ENCODE measurements at regions not wholly inside any gene's neighbourhood (a gene's known extent, or its start where the extent isn't known, plus 50 kb on each side); places are given as distances from the start of the nearest gene placed in this dataset.

- TF ChIP-seq NKRF (conservative IDR thresholded peaks at IDR 0.05) (no peak), SMC3 (IDR thresholded peaks at IDR 0.05; ENCODE audit: borderline replicate concordance, low read length) (no peak), CHD2 (IDR thresholded peaks at IDR 0.05; ENCODE audit: borderline replicate concordance, low read depth, low read length) (no peak), POLR2AphosphoS5 (IDR thresholded peaks at IDR 0.05; ENCODE audit: low read length) (no peak)
Observed at GRCh38 chr1:30487042-30487441, 236.3 kb downstream of the MATN1 start (continued).

- POLR2A ChIA-PET = no interaction called here
- no TSS peak for BruUV-seq (replicated peaks)
- H3K36me3 ChIP-seq (ENCODE audit: control insufficient read depth in 2 of 2, insufficient read depth in 2 of 2, low read length in 1 of 2) = no peaks in the 10 kb centered on the region
Observed at GRCh38 chr1:30485072-30485471, 238.3 kb downstream of the MATN1 start.

More at GRCh38 chr1:30485072-30485471, 238.3 kb downstream of the MATN1 start:
- ATAC-seq (no peak), DNase-seq (ENCODE audit: low read depth, low spot score) (no peak), FAIRE-seq (no peak)
- H2AFZ ChIP-seq (ENCODE audit: control insufficient read depth, low read depth, low read length) = no peak overlapping the region
- 39% methylated on average over 6 of the region's 6 CpGs for WGBS (ENCODE audit: insufficient coverage, insufficient replicate concordance, low lambda C conversion rate, missing lambda C conversion rate)
- RAD21 ChIA-PET (ENCODE audit: unreplicated experiment) = no interaction called here
- no peaks in the 10 kb centered on the region for H4K20me1 ChIP-seq (ENCODE audit: control insufficient read depth, insufficient read depth)
- intact Hi-C loops (cut with micrococcal nuclease; ENCODE audit: unreplicated experiment) = no loop called here
- no peaks in the 10 kb centered on the region; a peak in 2 of 4 replicates for H3K27me3 ChIP-seq (replicated peaks in 1 of 2; ENCODE audit: control insufficient read depth in 2 of 2, insufficient read depth in 2 of 2, low read length in 1 of 2)
- no peak overlapping the region for H3K9ac ChIP-seq (ENCODE audit: control insufficient read depth, insufficient read depth, low read length)
- H3K4me2 ChIP-seq (ENCODE audit: control insufficient read depth, insufficient read depth) = no peak overlapping the region
- H3K4me1 ChIP-seq (ENCODE audit: control insufficient read depth, insufficient read depth, low read length) = no peaks in the 10 kb centered on the region
- in situ Hi-C loops (cut with MboI) = no loop called here
- no peaks in the 10 kb centered on the region for H3K79me2 ChIP-seq (ENCODE audit: control insufficient read depth, insufficient read depth, low read length)
- CTCF ChIA-PET = no interaction called here
- no peak overlapping the region for H3K27ac ChIP-seq (ENCODE audit: control insufficient read depth, insufficient read depth)
- H3K9me3 ChIP-seq (replicated peaks; ENCODE audit: control insufficient read depth, insufficient read depth, low read length) = no peaks in the 10 kb centered on the region; the same call in 2 of the 3 replicates
- SMC1A ChIA-PET (ENCODE audit: uncharacterized antibody, unreplicated experiment) = no interaction called here
- no peak overlapping the region for H3K4me3 ChIP-seq
- TF ChIP-seq TCF3 (IDR thresholded peaks at IDR 0.05; ENCODE audit: borderline replicate concordance, insufficient read depth, low read depth, low read length) (no peak), MEF2A (IDR thresholded peaks at IDR 0.05; ENCODE audit: insufficient read depth, low read depth, low read length) (no peak), IRF3 (IDR thresholded peaks at IDR 0.05) (no peak), BMI1 (IDR thresholded peaks at IDR 0.05; ENCODE audit: borderline replicate concordance) (no peak), CHD4 (IDR thresholded peaks at IDR 0.05) (no peak), ATF7 (IDR thresholded peaks at IDR 0.05; ENCODE audit: low read depth) (no peak), SUZ12 (IDR thresholded peaks at IDR 0.05; ENCODE audit: unreplicated experiment) (no peak), GABPA (IDR thresholded peaks at IDR 0.05; ENCODE audit: low read depth) (no peak), ZNF217 (IDR thresholded peaks at IDR 0.05) (no peak), RB1 (IDR thresholded peaks at IDR 0.05; ENCODE audit: borderline replicate concordance) (no peak)
